AG08396 (cell line): ENCODE measurements at regions not wholly inside any gene's neighbourhood (a gene's known extent, or its start where the extent isn't known, plus 50 kb on each side); places are given as distances from the start of the nearest gene placed in this dataset.
"Not testable (repeated sequence)": the region's sequence is repeated elsewhere in the genome, so short reads cannot be mapped to it uniquely, and the experiment has no call there.

Experiments used
- DNase-seq: peaks from one replicate; pipeline ENCODE4 v3.0.0; 2012; ENCODE audit warnings: low spot score, mixed read lengths

- DNase-seq: no peak
Measured at GRCh38 chr12:95358111-95359083, 115.6 kb upstream of the METAP2 start.

DNA sequence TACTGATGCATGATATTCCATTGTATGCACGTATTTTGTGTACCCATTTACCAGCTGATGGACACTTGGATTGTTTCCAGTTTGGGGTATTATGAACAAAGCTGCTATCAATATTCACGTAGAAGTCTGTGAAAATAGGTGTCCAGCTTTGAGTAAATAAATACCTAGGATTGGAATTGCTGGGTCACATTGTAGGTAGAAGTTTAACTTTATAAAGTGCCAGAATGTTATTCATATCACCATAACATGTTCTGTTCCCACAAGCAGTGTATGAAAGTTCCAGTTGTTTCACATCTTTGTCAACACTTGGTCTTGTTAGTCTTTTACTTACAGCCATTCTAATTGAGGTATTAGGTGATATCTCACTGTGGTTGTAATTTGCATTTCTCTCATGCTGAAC lies 108.0 kb upstream of the METAP2 start:
- no peak for DNase-seq

GRCh38 chr12:95368931-95369330 lies 105.0 kb upstream of the METAP2 start:
- DNase-seq: no peak

DNA sequence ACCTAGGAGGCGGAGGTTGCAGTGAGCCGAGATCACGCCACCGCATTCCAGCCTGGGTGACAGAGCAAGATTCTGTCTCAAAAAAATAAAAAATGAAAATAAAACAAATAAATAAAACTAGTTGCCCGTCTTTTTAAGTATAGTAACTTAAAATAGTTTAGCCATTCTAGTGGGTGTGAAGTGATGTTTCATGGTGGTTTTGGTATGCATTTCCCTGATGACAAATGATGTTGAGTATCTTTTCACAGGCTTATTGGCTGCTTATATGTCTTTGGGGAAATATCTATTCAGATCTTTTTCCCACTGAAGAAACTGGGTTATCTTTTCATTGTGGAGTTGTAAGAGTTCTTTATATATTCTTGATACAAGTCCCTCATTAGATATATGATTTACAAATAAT lies 102.4 kb upstream of the METAP2 start:
- DNase-seq: no peak

GRCh38 chr12:95379481-95379880 lies 94.5 kb upstream of the METAP2 start:
- not testable (repeated sequence) for DNase-seq

DNA sequence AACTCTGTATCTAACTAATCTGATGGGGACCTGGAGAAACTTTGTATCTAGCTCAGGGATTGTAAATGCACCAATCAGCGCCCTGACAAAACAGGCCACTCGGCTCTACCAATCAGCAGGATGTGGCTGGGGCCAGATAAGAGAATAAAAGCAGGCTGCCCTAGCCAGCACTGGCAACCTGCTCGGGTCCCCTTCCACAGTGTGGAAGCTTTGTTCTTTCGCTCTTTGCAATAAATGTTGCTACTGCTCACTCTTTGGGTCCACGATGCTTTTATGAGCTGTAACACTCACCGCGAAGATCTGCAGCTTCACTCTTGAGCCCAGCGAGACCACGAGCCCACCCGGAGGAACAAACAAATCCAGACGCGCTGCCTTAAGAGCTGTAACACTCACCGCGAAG lies 93.6 kb upstream of the METAP2 start:
- DNase-seq: not testable (repeated sequence)

DNA sequence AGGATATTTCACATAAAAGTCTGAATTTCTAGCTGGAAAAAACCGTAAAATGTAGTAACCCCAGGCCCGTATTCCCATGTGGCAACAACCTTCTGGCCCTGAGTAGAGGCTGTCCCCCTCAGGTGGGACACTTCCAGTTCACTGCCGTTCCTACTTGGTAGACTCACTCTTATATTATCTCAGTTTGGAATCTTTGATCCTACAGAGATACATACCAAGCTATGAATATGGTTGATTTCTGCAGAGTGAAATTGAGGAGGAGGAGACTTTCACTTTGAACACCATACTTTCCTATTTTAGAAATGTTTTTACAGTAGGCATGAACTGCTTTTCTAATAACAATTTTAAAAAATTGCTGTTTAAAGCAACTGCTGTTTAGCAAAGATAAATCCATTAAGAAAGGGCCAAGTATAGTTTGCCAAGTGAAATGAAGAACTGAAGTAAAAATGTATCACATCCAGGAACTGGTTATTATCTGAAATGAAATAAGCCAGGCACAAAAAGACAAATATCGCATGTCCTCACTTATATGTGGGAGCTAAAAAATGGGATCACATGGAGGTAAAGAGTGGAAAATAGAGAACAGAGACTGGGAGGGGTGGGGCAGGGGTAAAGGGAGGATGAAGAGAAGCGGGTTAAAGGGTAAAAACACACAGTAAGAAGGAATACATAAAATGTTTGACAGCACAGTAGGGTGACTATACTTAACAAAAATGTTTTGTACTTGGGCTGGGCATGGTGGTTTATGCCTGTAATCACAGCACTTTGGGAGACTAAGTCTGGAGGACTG lies 92.8 kb upstream of the METAP2 start:
- peak; percentile 20 for DNase-seq

- peak; percentile 23 for DNase-seq
Measured at GRCh38 chr12:95383920-95384319, 90.0 kb upstream of the METAP2 start.

DNA sequence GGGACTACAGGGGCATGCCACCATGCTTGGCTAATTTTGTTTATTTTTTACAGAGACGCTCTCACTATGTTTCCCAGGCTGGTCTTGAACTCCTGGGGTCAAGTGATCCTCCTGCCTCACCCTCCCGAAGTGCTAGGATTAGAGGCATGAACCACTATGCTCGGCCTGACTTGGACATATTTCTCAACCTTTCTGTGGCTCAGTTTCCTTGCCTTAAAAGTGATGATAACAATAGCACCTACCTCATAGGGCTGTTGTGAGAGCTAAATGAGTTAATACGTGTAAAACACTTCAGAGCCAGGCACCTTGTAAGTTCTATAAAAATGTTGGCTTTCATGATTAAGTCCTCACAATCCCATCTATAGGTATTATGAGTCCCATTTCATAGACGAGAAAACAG lies 89.2 kb upstream of the METAP2 start:
- DNase-seq: no peak

GRCh38 chr12:95385246-95386035 lies 88.5 kb upstream of the METAP2 start:
- DNase-seq: peak; percentile 36

GRCh38 chr12:95386051-95386450 lies 87.9 kb upstream of the METAP2 start:
- no peak for DNase-seq

- DNase-seq: not testable (repeated sequence)
Measured at GRCh38 chr12:95388260-95388659, 85.7 kb upstream of the METAP2 start.

GRCh38 chr12:95390192-95390591 lies 83.8 kb upstream of the METAP2 start:
- no peak for DNase-seq

DNA sequence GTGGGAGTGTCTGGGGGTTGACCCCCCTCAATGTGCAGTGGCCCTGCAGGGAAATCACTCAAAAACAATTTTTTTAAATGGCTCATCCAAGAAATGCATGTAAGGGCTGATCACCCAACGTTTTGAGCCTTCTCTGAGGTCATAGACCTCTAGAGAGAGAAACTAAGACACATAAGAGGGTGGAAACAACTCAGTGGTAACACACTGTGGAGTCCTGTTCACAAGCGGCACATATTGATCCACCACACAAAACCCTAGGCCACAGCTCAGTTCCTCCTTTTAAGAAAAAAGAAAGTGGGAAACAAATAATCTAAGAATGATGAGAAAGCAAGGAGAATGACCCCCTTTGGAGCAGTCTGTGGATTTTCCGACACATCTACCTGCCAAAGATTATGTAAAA lies 83.0 kb upstream of the METAP2 start:
- DNase-seq: no peak

- no peak for DNase-seq
Measured at GRCh38 chr12:95393191-95393790, 80.7 kb upstream of the METAP2 start.

DNA sequence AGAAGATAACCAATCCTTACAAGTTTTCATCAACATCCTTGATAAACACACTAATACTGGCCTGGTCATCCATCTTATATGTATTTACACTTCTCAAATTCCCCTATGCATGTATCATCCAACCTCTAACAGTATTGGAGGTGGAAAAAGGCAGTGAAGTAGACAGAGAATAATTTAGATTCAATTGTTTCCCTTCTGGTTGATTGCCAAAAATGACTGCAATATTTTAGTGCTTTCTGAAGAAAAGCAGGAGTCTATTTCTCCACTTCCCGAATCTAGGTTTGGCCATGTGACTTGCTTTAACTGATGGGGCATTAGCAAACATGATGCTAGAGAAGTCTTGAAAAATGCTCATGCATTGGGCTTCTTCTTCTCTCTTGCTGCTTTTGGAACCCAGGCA lies 78.3 kb upstream of the METAP2 start:
- DNase-seq: no peak

DNA sequence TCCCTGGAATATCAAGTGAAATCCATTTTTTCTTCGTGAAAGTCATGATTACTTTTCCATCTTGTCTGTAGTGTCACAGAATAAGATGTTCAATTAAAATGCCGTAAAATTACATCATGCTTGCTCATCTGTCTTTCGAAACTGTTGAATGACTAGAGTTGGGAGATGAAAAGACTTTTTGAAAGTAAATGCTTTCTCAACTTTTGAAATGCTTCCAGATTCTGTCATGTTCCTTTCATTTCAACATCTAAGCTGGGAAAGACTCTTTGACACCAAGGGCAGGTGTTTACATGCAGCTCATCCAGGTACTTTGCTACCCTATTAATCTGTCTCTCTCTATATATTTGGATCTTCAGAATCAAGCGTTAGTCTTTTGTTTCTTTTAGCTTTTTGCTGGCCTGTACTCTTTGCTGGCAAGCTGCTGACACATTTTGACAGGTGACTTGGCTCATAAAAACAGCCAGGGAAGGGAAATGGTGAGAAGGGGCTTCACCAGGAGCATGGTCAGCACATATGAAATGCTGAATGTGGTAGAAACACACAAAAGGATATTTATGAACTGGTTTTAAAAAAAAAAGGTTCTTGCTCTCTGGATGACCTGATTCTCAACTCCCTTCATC lies 77.0 kb upstream of the METAP2 start:
- DNase-seq: peak; percentile 36

DNA sequence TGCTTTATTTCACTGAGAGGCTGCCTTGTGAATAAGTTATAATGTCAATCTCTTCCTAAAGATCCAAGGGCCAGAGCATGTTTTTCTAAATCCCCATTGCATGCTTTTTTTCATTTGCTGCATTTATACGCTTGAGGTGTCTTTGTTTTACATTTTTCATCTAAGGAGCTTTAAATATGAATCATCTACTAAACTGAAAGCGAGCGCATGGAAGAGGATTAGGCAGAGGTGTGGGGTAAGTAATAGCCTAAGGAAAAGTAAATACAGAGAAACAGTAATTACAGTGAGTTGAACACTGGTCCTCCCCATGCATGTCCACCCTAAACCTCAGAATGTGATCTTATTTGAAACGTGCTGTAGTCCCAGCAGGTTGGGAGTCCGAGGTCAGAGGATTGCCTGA lies 76.4 kb upstream of the METAP2 start:
- no peak for DNase-seq

GRCh38 chr12:95402096-95402495 lies 71.9 kb upstream of the METAP2 start:
- DNase-seq: no peak

DNA sequence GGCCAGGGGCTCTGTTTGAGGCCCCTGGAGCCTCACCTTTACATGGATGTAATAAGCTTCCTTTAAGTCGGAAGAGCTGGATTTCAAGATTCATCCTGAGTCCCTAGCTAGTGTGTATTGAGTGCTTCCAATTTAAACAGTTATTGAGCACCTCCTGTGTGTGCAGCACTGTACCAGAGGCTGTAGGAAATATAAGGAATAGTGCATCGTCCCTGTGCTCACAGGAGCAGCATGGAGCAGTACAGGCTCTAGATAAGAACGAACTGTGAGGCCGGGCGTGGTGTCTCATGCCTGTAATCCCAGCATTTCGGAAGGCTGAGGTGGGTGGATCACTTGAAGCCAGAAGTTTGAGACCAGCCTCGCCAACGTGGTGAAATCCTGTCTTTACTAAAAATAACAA lies 65.8 kb upstream of the METAP2 start:
- DNase-seq: no peak

DNA sequence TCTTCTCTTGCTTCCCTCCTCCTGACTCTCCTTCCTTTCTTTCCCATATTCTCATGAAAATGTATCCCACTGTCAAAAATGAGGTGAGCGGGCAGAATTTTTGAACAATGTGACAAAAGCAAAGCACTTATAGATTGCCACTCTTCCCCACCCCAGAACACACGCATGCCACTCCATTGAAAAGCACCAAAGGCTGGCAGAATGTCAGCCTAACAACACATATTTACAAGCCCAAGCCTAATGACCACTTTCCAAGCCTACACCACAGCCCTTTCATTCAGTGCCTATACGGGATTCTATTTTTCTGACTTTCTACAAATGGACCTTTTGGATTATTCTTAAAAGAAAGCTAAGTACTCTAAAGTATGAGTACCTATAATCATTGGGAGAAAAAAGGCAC lies 62.9 kb upstream of the METAP2 start:
- DNase-seq: no peak
